Gastroesophageal sphincter (tissue), 4 donors: ENCODE measurements at regions not wholly inside any gene's neighbourhood (a gene's known extent, or its start where the extent isn't known, plus 50 kb on each side); places are given as distances from the start of the nearest gene placed in this dataset.

Experiments
- ATAC-seq: fragments of 150-250 bp; one replicate; pipeline ENCODE4 v1.9.1; 2016; ENCODE audit warnings: mild to moderate bottlenecking, moderate library complexity
- H3K27ac ChIP-seq, 4 donors: fragments of 200-600 bp; sonication (generic) in 3 of 4; 1 replicate in 3 of 4; 2 replicates in 1 of 4; pipeline ENCODE4 v1.5.1; 2016 to 2019
- H3K27me3 ChIP-seq: fragments of 200-600 bp; sonication (generic); one replicate; pipeline ENCODE4 v1.5.1; 2019
- H3K36me3 ChIP-seq, 2 donors: fragments of 200-600 bp; sonication (generic); one replicate each; pipeline ENCODE4 v1.5.1; 2019; ENCODE audit warnings: control low read depth in 1 of 2
- H3K4me1 ChIP-seq, 3 donors: fragments of 200-600 bp; sonication (generic); 1 replicate in 2 of 3; 2 replicates in 1 of 3; pipeline ENCODE4 v1.5.1; 2016 to 2019; ENCODE audit warnings: control low read depth in 2 of 3
- H3K4me3 ChIP-seq, 2 donors: fragments of 200-600 bp; sonication (generic); one replicate each; pipeline ENCODE4 v1.5.1; 2019; ENCODE audit warnings: mild to moderate bottlenecking in 1 of 2, moderate library complexity in 1 of 2
- H3K9me3 ChIP-seq, 3 donors: fragments of 200-600 bp; sonication (generic); one replicate each; pipeline ENCODE4 v1.5.1; 2017 to 2019; ENCODE audit warnings: control low read depth in 2 of 3
- EP300 ChIP-seq: sonication (generic); formaldehyde crosslinking; IDR thresholded peaks from one replicate; pipeline ENCODE4 v1.6.1; 2017; ENCODE audit warnings: antibody characterized with exemption, mild to moderate bottlenecking
- POLR2A ChIP-seq, 2 donors: fragments of 450-650 bp; IDR thresholded peaks; one replicate each; pipeline ENCODE4 v1.6.1; 2017; ENCODE audit warnings: antibody characterized with exemption in 2 of 2, mild to moderate bottlenecking in 2 of 2, moderate library complexity in 1 of 2
- POLR2AphosphoS5 ChIP-seq: sonication (generic); formaldehyde crosslinking; IDR thresholded peaks from one replicate; pipeline ENCODE4 v1.6.1; 2017; ENCODE audit warnings: antibody characterized with exemption
- WGBS, 2 donors: methylation state at CpG; one replicate each; pipeline ENCODE4 v1.1.5; 2018; ENCODE audit warnings: low coverage in 1 of 2; 5-methylcytosine and 5-hydroxymethylcytosine counted together
- TF ChIP-seq, protein P1 (sequence below), 4 experiments: fragments of 200-600 bp in 2 of 4; fragments of 450-650 bp in 2 of 4; sonication (generic) in 1 of 4; IDR thresholded peaks; one replicate each; pipeline ENCODE4 v1.5.1; 2017 to 2019; ENCODE audit warnings: antibody characterized with exemption in 4 of 4, mild to moderate bottlenecking in 2 of 4, moderate library complexity in 2 of 4

DNA sequence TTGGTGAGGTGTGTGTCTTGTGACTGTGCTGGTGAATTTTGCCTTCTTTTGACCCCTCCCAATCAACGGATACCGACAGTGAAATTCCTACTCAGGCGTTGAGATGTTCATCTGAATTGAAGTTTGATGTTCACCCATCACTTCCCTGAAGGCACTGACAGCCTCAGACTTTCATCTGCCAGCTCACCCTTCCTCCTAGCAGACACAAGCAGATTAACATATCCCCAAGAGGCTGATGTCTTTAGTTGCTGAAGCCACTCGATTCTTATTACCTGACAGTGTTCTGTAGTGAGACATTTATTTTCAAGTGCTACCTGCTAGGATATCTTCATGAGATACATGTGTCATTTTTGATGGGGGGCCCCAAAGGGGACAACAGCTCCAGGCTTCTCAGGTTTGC is 1330.1 kb upstream of the PIK3C3 start:
- H3K27ac ChIP-seq, result no peak overlapping the region
- no peaks in the 10 kb centered on the region for H3K27me3 ChIP-seq
- H3K9me3 ChIP-seq, result no peaks in the 10 kb centered on the region
- no peak for TF ChIP-seq POLR2AphosphoS5
- TF ChIP-seq EP300, result no peak
- TF ChIP-seq, protein P1, sequence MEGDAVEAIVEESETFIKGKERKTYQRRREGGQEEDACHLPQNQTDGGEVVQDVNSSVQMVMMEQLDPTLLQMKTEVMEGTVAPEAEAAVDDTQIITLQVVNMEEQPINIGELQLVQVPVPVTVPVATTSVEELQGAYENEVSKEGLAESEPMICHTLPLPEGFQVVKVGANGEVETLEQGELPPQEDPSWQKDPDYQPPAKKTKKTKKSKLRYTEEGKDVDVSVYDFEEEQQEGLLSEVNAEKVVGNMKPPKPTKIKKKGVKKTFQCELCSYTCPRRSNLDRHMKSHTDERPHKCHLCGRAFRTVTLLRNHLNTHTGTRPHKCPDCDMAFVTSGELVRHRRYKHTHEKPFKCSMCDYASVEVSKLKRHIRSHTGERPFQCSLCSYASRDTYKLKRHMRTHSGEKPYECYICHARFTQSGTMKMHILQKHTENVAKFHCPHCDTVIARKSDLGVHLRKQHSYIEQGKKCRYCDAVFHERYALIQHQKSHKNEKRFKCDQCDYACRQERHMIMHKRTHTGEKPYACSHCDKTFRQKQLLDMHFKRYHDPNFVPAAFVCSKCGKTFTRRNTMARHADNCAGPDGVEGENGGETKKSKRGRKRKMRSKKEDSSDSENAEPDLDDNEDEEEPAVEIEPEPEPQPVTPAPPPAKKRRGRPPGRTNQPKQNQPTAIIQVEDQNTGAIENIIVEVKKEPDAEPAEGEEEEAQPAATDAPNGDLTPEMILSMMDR (IDR thresholded peaks at IDR 0.05), result no peak
- no peak for TF ChIP-seq POLR2A (IDR thresholded peaks at IDR 0.05)
- no peaks in the 10 kb centered on the region for H3K36me3 ChIP-seq
- H3K4me3 ChIP-seq, result no peak overlapping the region
- H3K4me1 ChIP-seq, result no peaks in the 10 kb centered on the region
- 68 to 69% methylated on average over 2 to 4 of the region's 4 CpGs for whole genome bisulfite sequencing, 2 donors
- ATAC-seq, result no peak

DNA sequence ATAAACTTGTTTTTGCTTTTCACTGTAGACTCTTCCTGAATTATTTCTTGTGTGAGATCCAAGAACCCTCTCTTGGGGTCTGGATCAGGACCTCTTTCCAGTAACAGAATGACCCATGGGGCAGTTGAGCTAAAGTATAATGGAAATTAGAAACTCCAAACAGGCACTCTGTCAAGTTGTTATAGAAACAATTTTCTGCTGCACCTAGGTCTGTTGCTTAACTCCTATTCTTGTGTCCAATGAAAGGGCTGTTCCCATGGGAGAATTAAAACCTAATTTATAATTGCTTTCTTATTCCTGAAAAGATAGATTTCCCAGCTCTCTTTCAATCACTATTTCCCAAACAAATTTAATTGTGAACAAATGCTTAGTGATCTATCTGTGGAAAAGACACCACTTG is 1341.3 kb upstream of the PIK3C3 start:
- TF ChIP-seq POLR2A (IDR thresholded peaks at IDR 0.05), result no peak
- TF ChIP-seq, protein P1 (IDR thresholded peaks at IDR 0.05), result no peak
- TF ChIP-seq EP300, result no peak
- no peak for TF ChIP-seq POLR2AphosphoS5
- H3K36me3 ChIP-seq, result no peaks in the 10 kb centered on the region
- no peak for ATAC-seq

GRCh38 chr18:40612356-40612755 is 1342.7 kb upstream of the PIK3C3 start:
- H3K27me3 ChIP-seq, result no peaks in the 10 kb centered on the region
- H3K9me3 ChIP-seq, result no peaks in the 10 kb centered on the region
- no peaks in the 10 kb centered on the region for H3K4me1 ChIP-seq
- H3K27ac ChIP-seq, result no peak overlapping the region
- WGBS, 2 donors, result 57 to 75% methylated on average over 1 of the region's 1 CpG
- no peak for ATAC-seq
- TF ChIP-seq EP300 (no peak), POLR2A (IDR thresholded peaks at IDR 0.05) (no peak), POLR2AphosphoS5 (no peak)
- TF ChIP-seq, protein P1 (IDR thresholded peaks at IDR 0.05), result no peak
- no peaks in the 10 kb centered on the region for H3K36me3 ChIP-seq
- H3K4me3 ChIP-seq, result no peak overlapping the region

More for the DNA sequence above, 1341.3 kb upstream of the PIK3C3 start:
- Histone ChIP-seq H3K4me3 (no peak overlapping the region), H3K27me3 (no peaks in the 10 kb centered on the region), H3K27ac (no peak overlapping the region), H3K4me1 (no peaks in the 10 kb centered on the region), H3K9me3 (no peaks in the 10 kb centered on the region)

GRCh38 chr18:40608226-40608625 is 1346.8 kb upstream of the PIK3C3 start:
- H3K36me3 ChIP-seq, result no peaks in the 10 kb centered on the region
- TF ChIP-seq POLR2AphosphoS5, result no peak
- no peak for TF ChIP-seq POLR2A (IDR thresholded peaks at IDR 0.05)
- TF ChIP-seq, protein P1 (IDR thresholded peaks at IDR 0.05), result no peak
- TF ChIP-seq EP300, result no peak
- ATAC-seq, result no peak
- H3K9me3 ChIP-seq, result no peaks in the 10 kb centered on the region
- H3K27me3 ChIP-seq, result no peaks in the 10 kb centered on the region
- H3K27ac ChIP-seq, result no peak overlapping the region
- no peaks in the 10 kb centered on the region for H3K4me1 ChIP-seq
- H3K4me3 ChIP-seq, result no peak overlapping the region
- WGBS, 2 donors, result 72 to 75% methylated on average over 2 of the region's 2 CpGs

DNA sequence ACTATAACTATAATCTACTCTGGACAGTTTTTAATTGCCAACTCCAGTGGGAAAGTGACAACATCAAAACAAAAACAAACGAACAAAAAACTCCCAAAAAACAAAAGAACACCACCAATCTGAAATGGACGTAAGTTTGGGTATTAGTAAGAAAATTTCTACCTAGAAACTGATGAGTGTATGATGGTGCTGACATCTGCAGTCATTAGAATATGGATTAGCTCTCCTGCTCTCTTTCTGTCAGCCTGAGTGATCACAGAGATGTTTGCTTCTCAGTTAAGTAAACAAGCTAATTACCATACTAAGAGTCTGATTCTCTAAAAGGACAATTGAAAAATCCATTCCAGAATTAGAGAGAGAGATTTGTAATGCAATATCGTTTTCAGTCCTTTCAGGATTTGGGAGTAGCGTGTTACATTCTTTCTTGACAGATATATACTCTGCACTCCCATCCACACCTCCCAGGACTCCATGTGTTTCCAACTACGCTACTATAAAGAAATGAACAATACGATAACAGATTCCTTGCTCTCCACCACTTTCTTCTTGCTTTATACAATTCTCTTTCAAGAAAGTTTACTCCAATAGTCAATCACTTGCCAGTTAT is 1347.4 kb upstream of the PIK3C3 start:
- TF ChIP-seq EP300 (no peak), POLR2AphosphoS5 (no peak), POLR2A (IDR thresholded peaks at IDR 0.05) (no peak)
- TF ChIP-seq, protein P1 (IDR thresholded peaks at IDR 0.05), result no peak
- Histone ChIP-seq H3K4me3 (no peak overlapping the region), H3K27ac (no peak overlapping the region), H3K36me3 (no peaks in the 10 kb centered on the region), H3K4me1 (no peaks in the 10 kb centered on the region), H3K9me3 (no peaks in the 10 kb centered on the region), H3K27me3 (no peaks in the 10 kb centered on the region)
- no peak for ATAC-seq
- WGBS, 2 donors, result 43 to 64% methylated on average over 6 of the region's 6 CpGs
